ENCODE measurements at regions not wholly inside any gene's neighbourhood (a gene's known extent, or its start where the extent isn't known, plus 50 kb on each side); places are given as distances from the start of the nearest gene placed in this dataset.

GRCh38 chr5:89712134-89712700 lies 697.3 kb downstream of the CETN3 start (continued):
- peak; percentile 76; the same call in 1 of the 2 replicates for TF ChIP-seq SNAI2 (CRISPR knock-in tag; IDR thresholded peaks at IDR 0.05)

DNA sequence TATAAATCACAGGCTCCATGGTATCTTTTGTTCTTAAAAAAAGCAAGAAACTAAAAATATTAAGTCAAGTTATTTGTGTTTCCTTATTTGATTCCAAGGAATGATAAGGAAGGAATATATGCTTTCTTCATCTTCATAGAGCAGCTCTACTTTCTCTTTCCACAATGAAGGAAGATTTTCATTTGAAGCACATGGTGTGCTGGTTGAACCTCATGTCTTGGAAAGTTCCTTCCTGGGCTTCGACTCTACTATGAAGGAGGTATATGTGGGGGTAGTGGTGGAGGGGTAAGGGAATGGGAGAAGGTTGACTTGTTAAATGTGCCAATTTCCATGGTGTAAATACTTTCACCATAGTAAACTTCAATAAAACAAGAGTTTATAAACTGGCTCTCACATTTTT lies 698.0 kb downstream of the CETN3 start:
- no peak for TF ChIP-seq ARNTL (CRISPR knock-in tag; IDR thresholded peaks at IDR 0.05; ENCODE audit: borderline replicate concordance, low read depth)
- no peak for TF ChIP-seq ESRRG (CRISPR knock-in tag; IDR thresholded peaks at IDR 0.05)
- no peak for TF ChIP-seq CSDC2 (CRISPR knock-in tag; IDR thresholded peaks at IDR 0.05)
- TF ChIP-seq CSRNP3 (CRISPR knock-in tag; IDR thresholded peaks at IDR 0.05), result no peak
- no peak for TF ChIP-seq ISL1 (CRISPR knock-in tag; IDR thresholded peaks at IDR 0.05)
- ATAC-seq, result no peak

DNA sequence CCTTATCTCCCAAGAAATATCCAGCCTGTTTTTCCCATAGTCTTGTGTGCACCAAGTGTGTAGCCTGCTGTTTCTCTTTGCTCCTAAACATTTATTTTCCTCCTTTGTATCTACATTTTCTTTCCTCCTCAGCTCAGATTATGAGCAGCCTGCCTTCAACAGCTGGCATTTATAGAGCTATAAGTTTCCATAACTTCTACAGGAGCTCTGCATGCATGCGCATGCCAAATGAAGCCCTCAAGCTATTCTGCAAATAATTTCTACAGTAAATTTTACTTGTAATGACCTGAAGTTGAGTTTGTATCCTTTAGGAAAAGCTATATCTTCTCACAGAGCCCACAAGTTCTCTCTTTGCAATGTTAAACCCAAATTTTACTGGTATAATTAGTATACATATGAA lies 699.5 kb downstream of the CETN3 start:
- TF ChIP-seq CSDC2 (CRISPR knock-in tag; IDR thresholded peaks at IDR 0.05), result no peak
- TF ChIP-seq ZC3H10 (CRISPR knock-in tag; IDR thresholded peaks at IDR 0.05), result no peak
- TF ChIP-seq, protein P1, sequence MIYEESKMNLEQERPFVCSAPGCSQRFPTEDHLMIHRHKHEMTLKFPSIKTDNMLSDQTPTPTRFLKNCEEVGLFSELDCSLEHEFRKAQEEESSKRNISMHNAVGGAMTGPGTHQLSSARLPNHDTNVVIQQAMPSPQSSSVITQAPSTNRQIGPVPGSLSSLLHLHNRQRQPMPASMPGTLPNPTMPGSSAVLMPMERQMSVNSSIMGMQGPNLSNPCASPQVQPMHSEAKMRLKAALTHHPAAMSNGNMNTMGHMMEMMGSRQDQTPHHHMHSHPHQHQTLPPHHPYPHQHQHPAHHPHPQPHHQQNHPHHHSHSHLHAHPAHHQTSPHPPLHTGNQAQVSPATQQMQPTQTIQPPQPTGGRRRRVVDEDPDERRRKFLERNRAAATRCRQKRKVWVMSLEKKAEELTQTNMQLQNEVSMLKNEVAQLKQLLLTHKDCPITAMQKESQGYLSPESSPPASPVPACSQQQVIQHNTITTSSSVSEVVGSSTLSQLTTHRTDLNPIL (CRISPR knock-in tag; IDR thresholded peaks at IDR 0.05; ENCODE audit: low read depth), result no peak
- TF ChIP-seq TOX (CRISPR knock-in tag; IDR thresholded peaks at IDR 0.05; ENCODE audit: borderline replicate concordance), result no peak
- no peak for TF ChIP-seq ZFP3 (CRISPR knock-in tag; IDR thresholded peaks at IDR 0.05)
- TF ChIP-seq PPARA (CRISPR knock-in tag; IDR thresholded peaks at IDR 0.05; ENCODE audit: borderline replicate concordance), result no peak
- TF ChIP-seq SNAI2 (CRISPR knock-in tag; IDR thresholded peaks at IDR 0.05), result no peak
- no peak for TF ChIP-seq ZNF565 (CRISPR knock-in tag; conservative IDR thresholded peaks at IDR 0.05; ENCODE audit: low read depth)
- TF ChIP-seq, protein P2, sequence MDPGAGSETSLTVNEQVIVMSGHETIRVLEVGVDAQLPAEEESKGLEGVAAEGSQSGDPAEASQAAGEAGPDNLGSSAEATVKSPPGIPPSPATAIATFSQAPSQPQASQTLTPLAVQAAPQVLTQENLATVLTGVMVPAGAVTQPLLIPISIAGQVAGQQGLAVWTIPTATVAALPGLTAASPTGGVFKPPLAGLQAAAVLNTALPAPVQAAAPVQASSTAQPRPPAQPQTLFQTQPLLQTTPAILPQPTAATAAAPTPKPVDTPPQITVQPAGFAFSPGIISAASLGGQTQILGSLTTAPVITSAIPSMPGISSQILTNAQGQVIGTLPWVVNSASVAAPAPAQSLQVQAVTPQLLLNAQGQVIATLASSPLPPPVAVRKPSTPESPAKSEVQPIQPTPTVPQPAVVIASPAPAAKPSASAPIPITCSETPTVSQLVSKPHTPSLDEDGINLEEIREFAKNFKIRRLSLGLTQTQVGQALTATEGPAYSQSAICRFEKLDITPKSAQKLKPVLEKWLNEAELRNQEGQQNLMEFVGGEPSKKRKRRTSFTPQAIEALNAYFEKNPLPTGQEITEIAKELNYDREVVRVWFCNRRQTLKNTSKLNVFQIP (CRISPR knock-in tag; IDR thresholded peaks at IDR 0.05; ENCODE audit: borderline replicate concordance, low read depth), result no peak
- TF ChIP-seq ZNF8 (CRISPR knock-in tag; IDR thresholded peaks at IDR 0.05), result no peak
- TF ChIP-seq, protein P3, sequence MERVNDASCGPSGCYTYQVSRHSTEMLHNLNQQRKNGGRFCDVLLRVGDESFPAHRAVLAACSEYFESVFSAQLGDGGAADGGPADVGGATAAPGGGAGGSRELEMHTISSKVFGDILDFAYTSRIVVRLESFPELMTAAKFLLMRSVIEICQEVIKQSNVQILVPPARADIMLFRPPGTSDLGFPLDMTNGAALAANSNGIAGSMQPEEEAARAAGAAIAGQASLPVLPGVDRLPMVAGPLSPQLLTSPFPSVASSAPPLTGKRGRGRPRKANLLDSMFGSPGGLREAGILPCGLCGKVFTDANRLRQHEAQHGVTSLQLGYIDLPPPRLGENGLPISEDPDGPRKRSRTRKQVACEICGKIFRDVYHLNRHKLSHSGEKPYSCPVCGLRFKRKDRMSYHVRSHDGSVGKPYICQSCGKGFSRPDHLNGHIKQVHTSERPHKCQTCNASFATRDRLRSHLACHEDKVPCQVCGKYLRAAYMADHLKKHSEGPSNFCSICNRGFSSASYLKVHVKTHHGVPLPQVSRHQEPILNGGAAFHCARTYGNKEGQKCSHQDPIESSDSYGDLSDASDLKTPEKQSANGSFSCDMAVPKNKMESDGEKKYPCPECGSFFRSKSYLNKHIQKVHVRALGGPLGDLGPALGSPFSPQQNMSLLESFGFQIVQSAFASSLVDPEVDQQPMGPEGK (CRISPR knock-in tag; IDR thresholded peaks at IDR 0.05; ENCODE audit: borderline replicate concordance), result no peak
- TF ChIP-seq ZFP30 (CRISPR knock-in tag; IDR thresholded peaks at IDR 0.05), result no peak
- TF ChIP-seq ISL1 (CRISPR knock-in tag; IDR thresholded peaks at IDR 0.05), result no peak
- TF ChIP-seq, protein P4, sequence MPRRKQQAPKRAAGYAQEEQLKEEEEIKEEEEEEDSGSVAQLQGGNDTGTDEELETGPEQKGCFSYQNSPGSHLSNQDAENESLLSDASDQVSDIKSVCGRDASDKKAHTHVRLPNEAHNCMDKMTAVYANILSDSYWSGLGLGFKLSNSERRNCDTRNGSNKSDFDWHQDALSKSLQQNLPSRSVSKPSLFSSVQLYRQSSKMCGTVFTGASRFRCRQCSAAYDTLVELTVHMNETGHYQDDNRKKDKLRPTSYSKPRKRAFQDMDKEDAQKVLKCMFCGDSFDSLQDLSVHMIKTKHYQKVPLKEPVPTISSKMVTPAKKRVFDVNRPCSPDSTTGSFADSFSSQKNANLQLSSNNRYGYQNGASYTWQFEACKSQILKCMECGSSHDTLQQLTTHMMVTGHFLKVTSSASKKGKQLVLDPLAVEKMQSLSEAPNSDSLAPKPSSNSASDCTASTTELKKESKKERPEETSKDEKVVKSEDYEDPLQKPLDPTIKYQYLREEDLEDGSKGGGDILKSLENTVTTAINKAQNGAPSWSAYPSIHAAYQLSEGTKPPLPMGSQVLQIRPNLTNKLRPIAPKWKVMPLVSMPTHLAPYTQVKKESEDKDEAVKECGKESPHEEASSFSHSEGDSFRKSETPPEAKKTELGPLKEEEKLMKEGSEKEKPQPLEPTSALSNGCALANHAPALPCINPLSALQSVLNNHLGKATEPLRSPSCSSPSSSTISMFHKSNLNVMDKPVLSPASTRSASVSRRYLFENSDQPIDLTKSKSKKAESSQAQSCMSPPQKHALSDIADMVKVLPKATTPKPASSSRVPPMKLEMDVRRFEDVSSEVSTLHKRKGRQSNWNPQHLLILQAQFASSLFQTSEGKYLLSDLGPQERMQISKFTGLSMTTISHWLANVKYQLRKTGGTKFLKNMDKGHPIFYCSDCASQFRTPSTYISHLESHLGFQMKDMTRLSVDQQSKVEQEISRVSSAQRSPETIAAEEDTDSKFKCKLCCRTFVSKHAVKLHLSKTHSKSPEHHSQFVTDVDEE (CRISPR knock-in tag; IDR thresholded peaks at IDR 0.05), result no peak
- TF ChIP-seq CSRNP3 (CRISPR knock-in tag; IDR thresholded peaks at IDR 0.05), result no peak
- TF ChIP-seq TCF4 (CRISPR knock-in tag; IDR thresholded peaks at IDR 0.05; ENCODE audit: borderline replicate concordance), result no peak
- no peak for TF ChIP-seq OSR1 (CRISPR knock-in tag; IDR thresholded peaks at IDR 0.05)
- TF ChIP-seq ZNF70 (CRISPR knock-in tag; IDR thresholded peaks at IDR 0.05), result no peak
- TF ChIP-seq BACH2 (CRISPR knock-in tag; IDR thresholded peaks at IDR 0.05; ENCODE audit: borderline replicate concordance), result no peak
- no peak for TF ChIP-seq ESRRG (CRISPR knock-in tag; IDR thresholded peaks at IDR 0.05)
- no peak for ATAC-seq
